ENCODE measurements at regions not wholly inside any gene's neighbourhood (a gene's known extent, or its start where the extent isn't known, plus 50 kb on each side); places are given as distances from the start of the nearest gene placed in this dataset.
"Not testable (repeated sequence)": the region's sequence is repeated elsewhere in the genome, so short reads cannot be mapped to it uniquely, and the experiment has no call there.

DNA sequence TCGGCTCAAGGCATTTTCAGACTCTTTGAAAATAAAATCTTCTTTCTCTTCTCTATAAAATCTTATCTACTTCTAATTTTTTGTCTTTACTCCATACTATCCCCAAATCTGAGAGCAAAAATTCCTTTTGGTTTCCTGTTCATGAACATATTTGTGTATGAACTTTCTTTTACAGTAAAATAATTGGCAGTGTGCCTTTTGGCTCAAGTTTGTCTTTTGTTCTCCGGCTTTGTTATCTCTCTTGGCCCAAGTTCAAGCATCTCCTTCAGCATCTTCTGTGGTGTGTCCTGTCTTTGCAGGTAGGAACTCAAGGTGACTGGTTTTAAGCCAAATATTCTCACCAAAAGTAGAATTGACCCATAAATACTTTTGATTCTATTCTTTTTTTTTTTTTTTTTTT lies 276.6 kb upstream of the FAT1 start:
- H3K36me3 Mint-ChIP-seq (ENCODE audit: low read depth), result no peaks in the 10 kb centered on the region
- no peak overlapping the region for H3K4me3 Mint-ChIP-seq
- no peaks in the 10 kb centered on the region for H3K27me3 Mint-ChIP-seq (ENCODE audit: insufficient read depth)
- no peaks in the 10 kb centered on the region for H3K9me3 Mint-ChIP-seq
- H3K27ac Mint-ChIP-seq, result no peak overlapping the region
- DNase-seq, result no peak
- H3K4me1 Mint-ChIP-seq (ENCODE audit: low read depth), result peaks cover 19% of the 10 kb centered on the region
- TF ChIP-seq, protein P1, sequence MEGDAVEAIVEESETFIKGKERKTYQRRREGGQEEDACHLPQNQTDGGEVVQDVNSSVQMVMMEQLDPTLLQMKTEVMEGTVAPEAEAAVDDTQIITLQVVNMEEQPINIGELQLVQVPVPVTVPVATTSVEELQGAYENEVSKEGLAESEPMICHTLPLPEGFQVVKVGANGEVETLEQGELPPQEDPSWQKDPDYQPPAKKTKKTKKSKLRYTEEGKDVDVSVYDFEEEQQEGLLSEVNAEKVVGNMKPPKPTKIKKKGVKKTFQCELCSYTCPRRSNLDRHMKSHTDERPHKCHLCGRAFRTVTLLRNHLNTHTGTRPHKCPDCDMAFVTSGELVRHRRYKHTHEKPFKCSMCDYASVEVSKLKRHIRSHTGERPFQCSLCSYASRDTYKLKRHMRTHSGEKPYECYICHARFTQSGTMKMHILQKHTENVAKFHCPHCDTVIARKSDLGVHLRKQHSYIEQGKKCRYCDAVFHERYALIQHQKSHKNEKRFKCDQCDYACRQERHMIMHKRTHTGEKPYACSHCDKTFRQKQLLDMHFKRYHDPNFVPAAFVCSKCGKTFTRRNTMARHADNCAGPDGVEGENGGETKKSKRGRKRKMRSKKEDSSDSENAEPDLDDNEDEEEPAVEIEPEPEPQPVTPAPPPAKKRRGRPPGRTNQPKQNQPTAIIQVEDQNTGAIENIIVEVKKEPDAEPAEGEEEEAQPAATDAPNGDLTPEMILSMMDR (IDR thresholded peaks at IDR 0.05), result no peak

DNA sequence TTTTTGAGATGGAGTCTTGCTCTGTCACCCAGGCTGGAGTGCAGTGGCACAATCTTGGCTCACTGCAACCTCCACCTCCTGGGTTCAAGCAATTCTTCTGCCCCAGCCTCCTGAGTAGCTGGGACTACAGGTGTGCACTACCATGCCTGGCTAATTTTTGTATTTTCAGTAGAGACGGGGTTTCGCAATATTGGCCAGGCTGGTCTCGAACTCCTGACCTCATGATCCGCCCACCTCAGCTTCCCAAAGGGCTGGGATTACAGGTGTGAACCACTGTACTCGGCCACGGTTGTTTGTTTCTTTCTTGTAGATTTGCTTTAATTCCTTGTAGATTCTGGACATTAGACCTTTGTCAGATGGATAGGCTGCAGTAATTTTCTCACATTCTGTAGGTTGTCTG lies 278.5 kb upstream of the FAT1 start:
- H3K9me3 Mint-ChIP-seq; DNase-seq; H3K27me3 Mint-ChIP-seq (ENCODE audit: insufficient read depth); H3K27ac Mint-ChIP-seq; H3K4me3 Mint-ChIP-seq; H3K36me3 Mint-ChIP-seq (ENCODE audit: low read depth): not testable (repeated sequence)
- peaks cover 25% of the 10 kb centered on the region for H3K4me1 Mint-ChIP-seq (ENCODE audit: low read depth)

DNA sequence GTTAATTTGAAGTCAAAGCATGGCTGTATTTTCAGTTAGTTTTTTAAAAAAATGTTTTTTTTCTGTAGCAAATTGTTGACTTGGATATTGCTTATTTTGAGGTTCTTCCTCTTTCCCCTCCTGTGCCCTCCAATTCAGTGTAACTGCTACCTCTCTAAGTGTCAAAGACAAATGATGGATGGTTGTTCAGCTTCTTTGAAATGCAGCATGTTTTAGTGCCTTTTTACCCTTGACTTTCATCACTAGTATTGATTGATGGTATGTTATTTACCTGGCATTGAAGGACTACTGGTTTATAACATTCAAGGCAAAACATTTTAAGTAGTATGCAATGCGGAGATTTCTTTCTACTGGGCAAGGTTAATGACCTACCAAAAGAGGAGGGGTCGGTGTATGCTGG lies 281.0 kb upstream of the FAT1 start:
- no peak overlapping the region for H3K27ac Mint-ChIP-seq
- no peaks in the 10 kb centered on the region for H3K9me3 Mint-ChIP-seq
- DNase-seq, result no peak
- TF ChIP-seq, protein P1 (IDR thresholded peaks at IDR 0.05), result no peak
- no peaks in the 10 kb centered on the region for H3K36me3 Mint-ChIP-seq (ENCODE audit: low read depth)
- no peaks in the 10 kb centered on the region; the same call in 1 of the 2 replicates for H3K27me3 Mint-ChIP-seq (ENCODE audit: insufficient read depth)
- no peak overlapping the region for H3K4me3 Mint-ChIP-seq
- peaks cover 22% of the 10 kb centered on the region for H3K4me1 Mint-ChIP-seq (ENCODE audit: low read depth)

DNA sequence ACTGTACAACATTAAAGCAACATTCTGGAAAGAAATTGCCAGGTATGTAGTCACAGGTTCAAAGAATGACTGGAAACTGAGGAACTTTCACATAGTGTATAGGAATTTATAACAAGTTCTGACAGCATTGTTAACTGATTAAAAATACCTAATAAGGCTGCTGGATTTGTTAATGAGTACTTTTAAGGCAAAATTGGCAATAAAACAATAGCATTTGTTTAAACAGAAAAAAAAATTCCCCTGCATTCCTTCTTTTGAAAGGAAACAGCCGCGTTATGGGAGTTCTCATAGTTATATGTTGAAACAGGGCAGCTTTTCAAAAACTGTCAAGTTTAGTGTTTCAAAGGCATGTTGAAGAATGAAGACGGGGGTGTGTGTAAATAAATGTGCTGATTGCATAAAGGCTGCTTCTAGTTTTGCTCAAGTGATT lies 282.5 kb upstream of the FAT1 start:
- H3K9me3 Mint-ChIP-seq, result no peaks in the 10 kb centered on the region
- peak; percentile 7 for DNase-seq
- H3K36me3 Mint-ChIP-seq (ENCODE audit: low read depth), result no peaks in the 10 kb centered on the region
- H3K27ac Mint-ChIP-seq, result no peak overlapping the region
- H3K4me3 Mint-ChIP-seq, result 0 out of 2 replicates have a peak overlapping the region, but pooled peaks have one; percentile 10
- no peaks in the 10 kb centered on the region; the same call in 1 of the 2 replicates for H3K27me3 Mint-ChIP-seq (ENCODE audit: insufficient read depth)
- peaks cover 13% of the 10 kb centered on the region for H3K4me1 Mint-ChIP-seq (ENCODE audit: low read depth)
- TF ChIP-seq, protein P1 (IDR thresholded peaks at IDR 0.05), result no peak

DNA sequence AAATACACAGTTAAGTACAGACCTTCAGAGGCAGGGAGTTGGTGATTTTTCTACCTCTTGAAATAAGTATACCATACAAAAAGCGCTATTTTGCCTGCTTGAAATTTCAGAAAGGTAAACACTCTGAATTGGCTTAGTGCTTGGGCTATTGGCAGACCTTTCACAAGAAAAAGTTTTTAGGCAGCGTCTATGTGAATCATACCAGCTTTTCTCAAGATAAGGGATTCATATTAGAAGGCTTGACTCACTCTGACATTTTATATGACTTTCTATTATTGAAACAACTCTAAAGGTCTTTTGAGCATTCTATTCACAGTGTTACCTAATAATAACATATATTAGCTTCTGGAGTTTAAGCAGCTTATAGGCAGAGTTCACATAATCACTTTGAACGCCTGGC lies 286.4 kb upstream of the FAT1 start:
- no peak for DNase-seq
- peaks cover 12% of the 10 kb centered on the region for H3K4me1 Mint-ChIP-seq (ENCODE audit: low read depth)
- peaks cover 18% of the 10 kb centered on the region for H3K27me3 Mint-ChIP-seq (ENCODE audit: insufficient read depth)
- no peaks in the 10 kb centered on the region for H3K9me3 Mint-ChIP-seq
- no peak overlapping the region for H3K4me3 Mint-ChIP-seq
- no peak overlapping the region for H3K27ac Mint-ChIP-seq
- TF ChIP-seq, protein P1 (IDR thresholded peaks at IDR 0.05), result no peak
- H3K36me3 Mint-ChIP-seq (ENCODE audit: low read depth), result no peaks in the 10 kb centered on the region

DNA sequence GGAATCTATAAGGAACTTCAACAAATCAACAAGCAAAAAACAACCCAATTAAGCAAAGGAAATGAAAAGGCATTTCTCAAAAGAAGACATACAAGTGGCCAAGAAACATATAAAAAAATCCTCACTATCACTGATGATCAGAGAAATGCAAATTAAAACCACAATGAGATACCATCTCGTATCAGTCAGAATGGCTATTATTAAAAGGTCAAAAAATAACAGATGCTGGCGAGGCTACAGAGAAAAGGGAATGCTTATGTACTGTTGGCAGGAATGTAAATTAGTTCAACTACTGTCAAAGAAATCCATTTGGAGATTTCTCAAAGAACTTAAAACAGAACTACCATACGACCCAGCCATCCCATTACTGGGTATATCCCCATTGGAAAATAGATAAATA lies 292.4 kb upstream of the FAT1 start:
- TF ChIP-seq, protein P1 (IDR thresholded peaks at IDR 0.05), result no peak
- H3K9me3 Mint-ChIP-seq, result no peaks in the 10 kb centered on the region
- DNase-seq, result no peak
- H3K4me3 Mint-ChIP-seq, result no peak overlapping the region
- H3K36me3 Mint-ChIP-seq (ENCODE audit: low read depth), result no peaks in the 10 kb centered on the region
- peaks cover 21% of the 10 kb centered on the region for H3K27me3 Mint-ChIP-seq (ENCODE audit: insufficient read depth)
- H3K27ac Mint-ChIP-seq, result no peak overlapping the region
- peaks cover 32% of the 10 kb centered on the region for H3K4me1 Mint-ChIP-seq (ENCODE audit: low read depth)

All from HFFc6 (cell line).